HG03457 (cell line): ENCODE measurements at regions not wholly inside any gene's neighbourhood (a gene's known extent, or its start where the extent isn't known, plus 50 kb on each side); places are given as distances from the start of the nearest gene placed in this dataset.
"Not testable (repeated sequence)": the region's sequence is repeated elsewhere in the genome, so short reads cannot be mapped to it uniquely, and the experiment has no call there.

Experiments
- ATAC-seq: cut with Tn5 transposase; IDR thresholded peaks from one replicate; pipeline ENCODE4 v1.9.1; 2021; ENCODE audit warnings: moderate number of reproducible peaks; ENCODE audit not compliant: unreplicated experiment

DNA sequence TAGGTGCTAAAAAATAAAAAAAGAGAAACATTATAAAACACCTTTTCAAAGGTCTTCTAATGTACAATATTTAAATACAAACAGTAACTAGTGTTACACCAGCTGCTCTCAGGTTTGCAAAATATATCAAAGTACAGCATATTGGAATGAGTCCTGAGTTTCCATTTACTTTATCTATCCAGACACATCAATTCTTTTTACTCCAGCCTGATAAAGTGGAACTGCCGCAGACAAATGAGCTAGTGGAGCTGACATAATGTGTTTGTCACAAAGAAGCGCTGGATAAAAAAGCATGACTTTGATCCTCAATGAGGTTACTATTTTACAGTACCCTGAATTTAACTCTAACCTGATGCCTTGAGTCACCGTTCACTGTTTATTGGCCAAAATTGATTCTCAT is 1243.1 kb downstream of the GATA3 start:
- no peak for ATAC-seq

DNA sequence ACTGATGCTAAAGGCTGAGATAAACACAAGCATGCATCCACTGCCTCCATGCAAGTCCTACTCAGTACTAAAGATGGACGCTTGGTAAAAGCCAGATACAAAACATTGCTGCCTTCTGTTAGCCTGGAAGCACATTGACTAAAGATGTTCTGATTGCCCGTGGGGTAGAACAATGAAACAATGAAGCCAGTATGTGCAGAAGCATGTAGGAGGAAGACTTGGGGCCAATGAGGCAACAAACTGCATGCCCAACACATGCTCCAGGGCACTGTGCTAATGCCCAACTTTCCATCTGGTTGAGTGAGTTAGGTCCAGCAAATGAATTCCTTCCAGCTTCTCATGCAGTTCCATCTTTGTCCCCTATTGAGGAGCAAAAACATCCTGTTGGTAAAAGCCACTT is 1245.5 kb downstream of the GATA3 start:
- no peak for ATAC-seq

GRCh38 chr10:9301148-9301547 is 1246.7 kb downstream of the GATA3 start:
- no peak for ATAC-seq

GRCh38 chr10:9301554-9301953 is 1247.1 kb downstream of the GATA3 start:
- ATAC-seq, result no peak

DNA sequence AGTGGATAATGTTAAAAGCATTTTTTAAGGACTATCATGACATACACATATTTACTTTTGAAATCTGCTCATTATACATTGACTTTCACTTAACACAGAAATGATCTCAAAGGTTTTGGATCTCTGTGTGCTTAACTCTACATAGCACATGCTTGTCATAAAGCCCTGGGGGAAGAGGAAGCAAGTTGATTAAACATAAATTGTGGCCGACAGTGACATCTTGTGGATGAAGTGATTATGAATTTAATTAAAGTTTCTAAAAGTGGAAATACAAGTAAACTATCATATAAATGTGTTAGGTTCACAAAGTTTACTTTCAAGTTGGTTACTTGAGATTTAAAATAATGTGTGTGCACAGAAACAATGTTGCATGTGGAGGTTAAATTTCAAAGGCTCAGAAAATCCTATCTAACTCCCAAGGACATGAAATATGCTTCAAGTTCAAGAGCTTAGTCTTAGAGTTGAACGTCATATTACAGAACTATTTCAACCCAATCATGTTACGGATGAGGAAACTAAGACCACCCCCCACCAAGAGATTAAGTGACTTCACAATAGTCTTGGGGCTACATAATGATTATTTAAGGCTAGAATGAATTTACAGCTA is 1247.8 kb downstream of the GATA3 start:
- ATAC-seq, result no peak

- ATAC-seq, result no peak
These were observed 1250.6 kb downstream of the GATA3 start for GRCh38 chr10:9305018-9305655.

- no peak for ATAC-seq
These were observed 1257.4 kb downstream of the GATA3 start for GRCh38 chr10:9311702-9312499.

DNA sequence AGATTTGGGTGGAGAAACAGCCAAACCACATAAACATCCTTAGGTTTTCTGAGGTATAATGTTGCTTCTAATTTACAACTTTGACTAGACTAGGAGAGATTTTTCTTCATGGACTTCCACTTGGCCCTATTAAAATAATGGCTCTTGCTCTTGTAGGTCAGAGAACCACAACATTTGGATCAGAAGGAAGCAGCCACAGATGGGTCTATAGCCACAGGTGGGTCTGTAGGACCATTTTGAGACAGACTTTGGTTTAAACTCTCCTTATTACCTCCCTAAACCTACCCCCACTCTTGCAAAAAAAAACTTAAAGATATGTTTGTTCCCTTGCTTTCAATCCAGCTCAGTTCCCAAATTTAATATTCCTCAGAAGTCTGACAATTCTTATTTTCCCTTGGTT is 1260.8 kb downstream of the GATA3 start:
- no peak for ATAC-seq

DNA sequence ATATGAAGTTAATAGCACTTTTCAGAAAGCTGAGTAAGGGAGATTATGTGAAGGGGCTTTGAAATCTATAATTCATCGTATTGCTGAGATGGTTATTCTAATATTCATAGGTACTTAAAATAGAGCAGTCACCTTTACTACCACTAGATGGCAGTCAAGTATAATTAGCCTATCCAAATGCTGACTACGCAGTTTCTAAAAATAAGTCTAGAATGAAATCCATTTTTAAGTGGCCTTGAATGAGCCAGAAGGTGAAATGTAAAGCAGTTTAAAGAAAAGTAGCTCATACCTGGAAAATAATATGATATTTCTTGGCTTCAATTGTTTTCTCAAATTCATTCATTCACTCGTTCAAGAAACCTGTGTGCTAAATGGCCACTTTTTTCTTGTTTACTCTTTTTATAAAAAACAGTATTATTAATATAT is 1277.1 kb downstream of the GATA3 start:
- no peak for ATAC-seq

DNA sequence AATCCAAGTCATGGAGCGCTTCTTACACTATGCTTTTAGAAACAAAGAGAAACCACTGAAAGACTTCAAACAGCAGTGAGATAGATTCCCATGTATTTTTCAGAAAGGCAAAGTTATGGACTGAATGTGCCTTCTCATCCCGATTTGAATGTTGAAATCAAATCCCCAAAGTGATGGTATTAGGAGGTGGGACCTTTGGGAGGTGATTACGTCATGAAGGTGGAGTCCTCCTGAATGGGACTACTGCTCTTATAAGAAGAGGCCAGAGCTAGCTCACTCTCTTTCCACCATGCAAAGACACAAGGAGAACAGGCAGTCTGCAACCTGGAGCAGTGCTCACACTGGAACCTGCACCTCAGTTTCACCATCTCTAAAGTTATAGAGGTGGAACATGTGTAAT is 1279.8 kb downstream of the GATA3 start:
- no peak for ATAC-seq

- no peak for ATAC-seq
These were observed 1285.2 kb downstream of the GATA3 start for GRCh38 chr10:9339716-9340115.

DNA sequence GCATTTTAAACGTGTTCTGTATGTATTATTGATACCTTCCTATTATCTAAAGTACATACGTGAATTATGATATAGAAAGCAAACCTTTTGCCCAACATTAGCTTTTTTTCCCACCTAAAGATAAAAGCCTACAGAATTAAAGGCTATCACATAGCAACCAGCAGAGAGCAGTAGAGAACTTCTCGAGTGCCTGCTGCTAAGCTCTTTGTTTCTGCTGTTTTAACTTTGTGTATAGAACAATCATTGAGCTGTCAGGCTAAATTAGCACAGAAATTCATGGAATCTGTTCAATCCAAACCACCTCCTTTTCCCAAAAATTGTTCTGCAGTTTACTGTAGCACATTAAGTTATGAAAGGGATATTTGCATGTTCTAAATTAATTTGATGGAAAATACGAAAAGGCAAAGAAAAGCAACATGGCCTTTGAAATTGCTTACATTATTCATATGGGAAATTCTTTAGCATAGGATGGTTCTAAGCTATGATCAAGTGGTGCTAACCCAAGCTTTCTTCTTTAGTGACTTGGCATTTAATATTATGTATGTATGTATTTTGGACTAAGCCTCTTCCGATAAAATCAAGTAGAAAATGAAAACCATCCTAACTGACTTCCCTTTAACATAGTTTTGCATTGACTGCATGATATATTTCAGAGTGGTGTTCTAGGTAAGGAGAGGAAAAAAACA is 1288.5 kb downstream of the GATA3 start:
- no peak for ATAC-seq

DNA sequence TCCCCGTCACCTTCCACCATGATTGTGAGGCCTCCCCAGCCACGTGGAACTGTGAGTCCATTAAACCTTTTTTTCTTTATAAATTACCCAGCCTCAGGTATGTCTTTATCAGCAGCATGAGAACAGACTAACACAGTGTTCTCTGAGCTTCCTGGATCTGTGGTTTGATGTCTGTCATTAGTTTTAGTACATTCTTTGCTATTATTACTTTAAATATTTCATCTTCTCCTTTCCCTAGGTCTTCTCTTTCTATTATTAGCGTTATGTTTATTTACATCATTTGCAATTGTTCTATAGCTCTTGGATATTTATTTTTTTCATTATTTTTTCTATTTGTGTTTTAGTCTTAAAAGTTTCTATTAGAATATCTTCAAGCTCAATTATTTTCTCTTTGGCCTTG is 1293.4 kb downstream of the GATA3 start:
- ATAC-seq, result not testable (repeated sequence)

GRCh38 chr10:9357471-9357870 is 1303.0 kb downstream of the GATA3 start:
- no peak for ATAC-seq

DNA sequence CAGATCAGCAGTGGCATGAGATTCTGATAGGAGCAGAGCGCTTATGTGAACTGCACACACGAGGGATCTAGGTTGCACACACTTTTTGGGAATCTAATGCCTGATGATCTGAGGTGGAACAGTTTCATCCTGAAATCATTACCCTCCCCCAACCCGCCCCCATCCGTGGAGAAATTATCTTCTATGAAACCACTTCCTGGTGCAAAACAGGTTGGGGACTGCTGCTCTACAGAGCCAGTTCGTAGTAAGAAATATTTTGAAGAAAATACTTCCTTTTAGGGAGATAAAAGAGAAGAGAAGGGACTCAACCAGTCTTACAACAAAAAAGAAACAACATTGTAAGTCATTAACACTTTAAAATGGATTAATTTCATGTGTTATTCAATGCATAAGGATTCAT is 1308.2 kb downstream of the GATA3 start:
- ATAC-seq, result no peak

- no peak for ATAC-seq
These were observed 1324.7 kb downstream of the GATA3 start for GRCh38 chr10:9379183-9379582.

DNA sequence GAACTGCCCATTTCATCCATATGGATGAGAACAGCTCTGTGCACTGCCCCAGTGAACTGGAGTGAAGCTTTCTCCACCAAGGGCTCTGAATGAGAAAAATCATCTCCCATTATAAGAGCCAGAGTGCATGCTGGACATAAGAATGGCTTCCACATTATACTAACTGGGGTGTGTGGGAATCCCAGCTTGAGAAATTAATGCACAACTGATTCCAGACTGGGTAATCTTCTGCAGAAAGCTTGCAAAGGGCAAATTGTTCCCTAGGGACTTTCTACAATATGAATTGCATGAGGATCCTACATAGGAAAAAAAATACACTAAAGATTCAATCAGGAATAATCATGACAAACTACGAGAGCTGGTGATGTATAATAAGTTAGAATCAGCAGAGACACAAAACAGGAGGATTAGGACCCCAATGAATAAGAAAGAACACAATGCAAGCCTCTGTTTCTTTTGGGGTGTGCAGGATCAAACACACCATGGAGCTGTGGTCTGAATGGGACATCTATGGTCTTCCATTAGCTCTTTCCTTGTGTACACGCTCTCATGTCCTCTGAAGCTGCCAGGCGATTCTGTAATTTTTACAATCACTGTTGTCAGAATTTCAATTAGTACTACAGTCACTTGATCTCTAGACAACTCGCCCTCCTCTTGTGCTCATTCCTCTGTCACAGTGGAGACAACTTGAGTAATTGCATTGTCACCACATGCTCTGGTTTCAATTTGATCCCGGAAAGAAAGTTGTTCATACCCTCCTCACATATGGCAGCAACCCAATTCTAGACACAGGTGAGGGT is 1327.4 kb downstream of the GATA3 start:
- ATAC-seq, result no peak

GRCh38 chr10:9382533-9382866 is 1328.0 kb downstream of the GATA3 start:
- ATAC-seq, result no peak

DNA sequence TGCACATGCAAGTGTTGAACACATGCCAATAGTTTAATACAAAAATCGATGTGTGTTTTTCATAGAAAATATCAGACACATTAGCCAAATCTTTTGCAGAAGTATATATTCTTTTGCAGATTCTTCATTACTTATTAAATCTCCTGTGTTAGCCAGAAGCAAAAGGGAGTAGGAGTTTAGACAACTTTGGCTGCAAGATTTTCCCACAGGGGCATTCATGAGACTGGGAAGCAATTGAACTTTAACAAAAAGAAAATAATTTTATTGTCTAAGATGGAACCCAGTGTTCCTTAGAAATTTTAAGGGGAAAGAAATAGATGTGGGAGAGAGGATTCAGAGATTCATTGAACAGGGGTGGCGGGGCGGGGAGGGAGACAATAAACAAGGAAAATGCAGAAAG is 1336.0 kb downstream of the GATA3 start:
- no peak for ATAC-seq

GRCh38 chr10:9399275-9399983 is 1344.9 kb downstream of the GATA3 start:
- ATAC-seq, result no peak
